Tibial nerve (tissue), 4 donors: ENCODE measurements at regions not wholly inside any gene's neighbourhood (a gene's known extent, or its start where the extent isn't known, plus 50 kb on each side); places are given as distances from the start of the nearest gene placed in this dataset.

Experiments used
- DNase-seq, 2 donors: peaks; one replicate each; pipeline ENCODE4 v3.0.0-alpha.2; 2019; ENCODE audit warnings: low spot score in 2 of 2
- H3K27ac ChIP-seq, 4 donors: fragments of 200-600 bp; sonication (generic) in 3 of 4; one replicate each; pipeline ENCODE4 v1.5.1; 2017 to 2019; ENCODE audit warnings: mild to moderate bottlenecking in 1 of 4
- H3K27me3 ChIP-seq, 2 donors: fragments of 200-600 bp; sonication (generic) in 1 of 2; one replicate each; pipeline versions ENCODE4 v1.5.1 to v1.6.0; 2017 to 2019
- H3K36me3 ChIP-seq, 3 donors: fragments of 200-600 bp; sonication (generic); one replicate each; pipeline ENCODE4 v1.5.1; 2018 to 2019
- H3K4me1 ChIP-seq, 4 donors: fragments of 200-600 bp; sonication (generic) in 3 of 4; one replicate each; pipeline ENCODE4 v1.5.1; 2017 to 2019
- H3K4me3 ChIP-seq, 4 donors: fragments of 200-600 bp; sonication (generic) in 3 of 4; one replicate each; pipeline ENCODE4 v1.5.1; 2017 to 2019; ENCODE audit warnings: mild to moderate bottlenecking in 1 of 4, moderate library complexity in 1 of 4
- H3K9me3 ChIP-seq, 4 donors: fragments of 200-600 bp; sonication (generic) in 3 of 4; one replicate each; pipeline ENCODE4 v1.5.1; 2017 to 2019
- EP300 ChIP-seq, 2 donors: sonication (generic); formaldehyde crosslinking; IDR thresholded peaks; one replicate each; pipeline ENCODE4 v1.6.1; 2017; ENCODE audit warnings: antibody characterized with exemption in 2 of 2, mild to moderate bottlenecking in 1 of 2
- POLR2A ChIP-seq, 2 donors: fragments of 450-650 bp; IDR thresholded peaks; one replicate each; pipeline ENCODE4 v1.6.1; 2017; ENCODE audit warnings: antibody characterized with exemption in 2 of 2, mild to moderate bottlenecking in 2 of 2, moderate library complexity in 2 of 2
- WGBS, 2 donors: methylation state at CpG; one replicate each; pipeline ENCODE4 v1.1.5; 2018; 5-methylcytosine and 5-hydroxymethylcytosine counted together
- TF ChIP-seq, protein P1 (sequence below), 5 experiments: fragments of 200-600 bp in 3 of 5; fragments of 450-650 bp in 2 of 5; sonication (generic) in 3 of 5; IDR thresholded peaks; one replicate each; pipeline ENCODE4 v1.5.1; 2016 to 2019; ENCODE audit warnings: antibody characterized with exemption in 5 of 5, mild to moderate bottlenecking in 3 of 5, moderate library complexity in 2 of 5

- Histone ChIP-seq H3K36me3 (no peaks in the 10 kb centered on the region), H3K4me3 (no peak overlapping the region), H3K27me3 (no peaks in the 10 kb centered on the region), H3K27ac (no peak overlapping the region), H3K9me3 (peaks cover 0 to 3% (median 0%) of the 10 kb centered on the region in 4 donors), H3K4me1 (no peaks in the 10 kb centered on the region)
- 43 to 56% methylated on average over 1 of the region's 1 CpG for WGBS, 2 donors
- TF ChIP-seq, protein P1, sequence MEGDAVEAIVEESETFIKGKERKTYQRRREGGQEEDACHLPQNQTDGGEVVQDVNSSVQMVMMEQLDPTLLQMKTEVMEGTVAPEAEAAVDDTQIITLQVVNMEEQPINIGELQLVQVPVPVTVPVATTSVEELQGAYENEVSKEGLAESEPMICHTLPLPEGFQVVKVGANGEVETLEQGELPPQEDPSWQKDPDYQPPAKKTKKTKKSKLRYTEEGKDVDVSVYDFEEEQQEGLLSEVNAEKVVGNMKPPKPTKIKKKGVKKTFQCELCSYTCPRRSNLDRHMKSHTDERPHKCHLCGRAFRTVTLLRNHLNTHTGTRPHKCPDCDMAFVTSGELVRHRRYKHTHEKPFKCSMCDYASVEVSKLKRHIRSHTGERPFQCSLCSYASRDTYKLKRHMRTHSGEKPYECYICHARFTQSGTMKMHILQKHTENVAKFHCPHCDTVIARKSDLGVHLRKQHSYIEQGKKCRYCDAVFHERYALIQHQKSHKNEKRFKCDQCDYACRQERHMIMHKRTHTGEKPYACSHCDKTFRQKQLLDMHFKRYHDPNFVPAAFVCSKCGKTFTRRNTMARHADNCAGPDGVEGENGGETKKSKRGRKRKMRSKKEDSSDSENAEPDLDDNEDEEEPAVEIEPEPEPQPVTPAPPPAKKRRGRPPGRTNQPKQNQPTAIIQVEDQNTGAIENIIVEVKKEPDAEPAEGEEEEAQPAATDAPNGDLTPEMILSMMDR (IDR thresholded peaks at IDR 0.05): no peak
- no peak for TF ChIP-seq POLR2A (IDR thresholded peaks at IDR 0.05)
- no peak for TF ChIP-seq EP300 (IDR thresholded peaks at IDR 0.05)
- DNase-seq: no peak
These were observed 202.3 kb upstream of the KLF12 start for GRCh38 chr13:74336546-74336945.

- DNase-seq: no peak
- no peak overlapping the region for H3K27ac ChIP-seq
- peaks cover 0 to 3% (median 0%) of the 10 kb centered on the region in 4 donors for H3K9me3 ChIP-seq
- TF ChIP-seq EP300 (IDR thresholded peaks at IDR 0.05) (no peak), POLR2A (IDR thresholded peaks at IDR 0.05) (no peak)
- TF ChIP-seq, protein P1 (IDR thresholded peaks at IDR 0.05): no peak
- no peaks in the 10 kb centered on the region for H3K27me3 ChIP-seq
- H3K36me3 ChIP-seq: no peaks in the 10 kb centered on the region
- WGBS, 2 donors: 81 to 85% methylated on average over 2 of the region's 2 CpGs
- no peak overlapping the region for H3K4me3 ChIP-seq
- H3K4me1 ChIP-seq: no peaks in the 10 kb centered on the region
These were observed 201.2 kb upstream of the KLF12 start for GRCh38 chr13:74335370-74335769.

- Histone ChIP-seq H3K9me3 (no peaks in the 10 kb centered on the region), H3K36me3 (no peaks in the 10 kb centered on the region), H3K27ac (no peak overlapping the region), H3K4me1 (peaks cover 0 to 3% (median 0%) of the 10 kb centered on the region in 4 donors), H3K27me3 (no peaks in the 10 kb centered on the region), H3K4me3 (no peak overlapping the region)
- TF ChIP-seq EP300 (IDR thresholded peaks at IDR 0.05): no peak
- TF ChIP-seq, protein P1 (IDR thresholded peaks at IDR 0.05): no peak
- no peak for TF ChIP-seq POLR2A (IDR thresholded peaks at IDR 0.05)
- WGBS, 2 donors: 68 to 76% methylated on average over 4 of the region's 4 CpGs
- no peak for DNase-seq
These were observed 195.8 kb upstream of the KLF12 start for GRCh38 chr13:74329962-74330361.

GRCh38 chr13:74325106-74325505, 190.9 kb upstream of the KLF12 start:
- 13 to 19% methylated on average over 3 of the region's 3 CpGs for WGBS, 2 donors
- Histone ChIP-seq H3K4me3 (no peak overlapping the region), H3K27ac (no peak overlapping the region), H3K4me1 (peaks cover 0 to 4% (median 0%) of the 10 kb centered on the region in 4 donors), H3K36me3 (no peaks in the 10 kb centered on the region), H3K27me3 (no peaks in the 10 kb centered on the region), H3K9me3 (no peaks in the 10 kb centered on the region)
- peak in 1 of 2 donors; percentile 9 for DNase-seq
- TF ChIP-seq, protein P1 (IDR thresholded peaks at IDR 0.05): no peak
- no peak for TF ChIP-seq EP300 (IDR thresholded peaks at IDR 0.05)
- no peak for TF ChIP-seq POLR2A (IDR thresholded peaks at IDR 0.05)

- H3K36me3 ChIP-seq: no peaks in the 10 kb centered on the region
- no peak for TF ChIP-seq POLR2A (IDR thresholded peaks at IDR 0.05)
- TF ChIP-seq, protein P1 (IDR thresholded peaks at IDR 0.05): no peak
- no peak for TF ChIP-seq EP300 (IDR thresholded peaks at IDR 0.05)
These were observed 190.1 kb upstream of the KLF12 start for GRCh38 chr13:74324338-74324737.

More at GRCh38 chr13:74324338-74324737, 190.1 kb upstream of the KLF12 start:
- Histone ChIP-seq H3K27me3 (no peaks in the 10 kb centered on the region), H3K4me1 (peaks cover 0 to 4% (median 0%) of the 10 kb centered on the region in 4 donors), H3K4me3 (no peak overlapping the region), H3K27ac (no peak overlapping the region), H3K9me3 (no peaks in the 10 kb centered on the region)
- 61 to 85% methylated on average over 1 of the region's 1 CpG for WGBS, 2 donors
- no peak for DNase-seq
